K562 (cell line): ENCODE measurements at regions not wholly inside any gene's neighbourhood (a gene's known extent, or its start where the extent isn't known, plus 50 kb on each side); places are given as distances from the start of the nearest gene placed in this dataset.

Experiments
- ATAC-seq: fragments of 200-7000 bp; cut with Tn5 transposase; 3 replicates; pipeline ENCODE4 v1.9.1; 2020; ENCODE audit warnings: moderate library complexity
- BruUV-seq: library from RNA; stranded (reverse); fragments of 400-500 nt; replicated peaks from 2 replicates; lab custom pipeline; 2021; lab: Mats Ljungman, UMichigan
- CTCF ChIA-PET: fragments of 300-600 bp; formaldehyde crosslinking; extraction: SDS; loops from one replicate; lab custom pipeline; 2021; ENCODE audit warnings: low intra/inter-chr PET ratio; lab: Yijun Ruan, JAX
- POLR2A ChIA-PET: fragments of 300-600, 350-650 bp; sonication (Branson Sonifier 250); formaldehyde crosslinking; extraction: SDS; loops from one replicate; lab custom pipeline; 2021; ENCODE audit warnings: antibody characterized with exemption, inconsistent platforms; lab: Yijun Ruan, JAX
- DNase-seq, 4 experiments: peaks; one replicate each; pipeline versions ENCODE4 v3.0.0 to v3.0.0-alpha.2; 2011 to 2018; ENCODE audit warnings: low spot score in 3 of 4, mixed read lengths in 3 of 4; ENCODE audit errors: extremely low read depth in 1 of 4
- FAIRE-seq: peaks from 2 replicates; lab custom pipeline; 2011; peaks lifted over from hg19 to GRCh38; lab: Jason Lieb, UNC
- H2AFZ ChIP-seq: 2 replicates; pipeline ENCODE4 v1.6.0; 2011; ENCODE audit warnings: low read depth, low read length, control low read depth, inconsistent platforms
- H3K27ac ChIP-seq: fragments of 200-600 bp; 3 replicates; pipeline ENCODE4 v1.8.0; 2011; ENCODE audit warnings: low read depth, mild to moderate bottlenecking, control low read depth, inconsistent platforms, low read length, moderate library complexity, mixed read lengths; ENCODE audit errors: extremely low read depth
- H3K27me3 ChIP-seq, 2 experiments: fragments of 300-600 bp in 1 of 2; 2 replicates in 1 of 2; 3 replicates in 1 of 2; pipeline versions ENCODE4 v1.6.0 to v1.8.0; 2011; ENCODE audit warnings: inconsistent platforms in 2 of 2, low read length in 2 of 2, mild to moderate bottlenecking in 1 of 2, mixed read lengths in 1 of 2, moderate library complexity in 1 of 2; ENCODE audit not compliant: control insufficient read depth in 2 of 2, insufficient read depth in 2 of 2
- H3K36me3 ChIP-seq: fragments of 300-600 bp; 3 replicates; pipeline ENCODE4 v1.8.0; 2011; ENCODE audit warnings: mild to moderate bottlenecking, low read length, inconsistent platforms; ENCODE audit not compliant: control insufficient read depth, insufficient read depth
- H3K4me1 ChIP-seq, 2 experiments: fragments of 200-600 bp in 1 of 2; replicated peaks in 1 of 2; 2 replicates in 1 of 2; 3 replicates in 1 of 2; pipeline versions ENCODE4 v1.5.1 to v1.8.0; 2011; ENCODE audit warnings: inconsistent platforms in 2 of 2, low read length in 2 of 2, mild to moderate bottlenecking in 1 of 2, mixed read lengths in 1 of 2, moderate library complexity in 1 of 2; ENCODE audit not compliant: control insufficient read depth in 2 of 2, insufficient read depth in 2 of 2
- H3K4me2 ChIP-seq: 2 replicates; pipeline ENCODE4 v1.6.1; 2011; ENCODE audit warnings: low read length, control low read depth, inconsistent platforms, mixed read lengths; ENCODE audit not compliant: insufficient read depth
- H3K4me3 ChIP-seq: fragments of 200-600 bp; sonication (generic), shearing (Covaris generic); 2 replicates; pipeline ENCODE4 v1.5.1; 2016; ENCODE audit warnings: control low read depth, inconsistent platforms
- H3K79me2 ChIP-seq: fragments of 200-600 bp; 3 replicates; pipeline ENCODE4 v1.8.0; 2011; ENCODE audit warnings: low read length, inconsistent platforms; ENCODE audit not compliant: control insufficient read depth, insufficient read depth
- H3K9ac ChIP-seq, 2 experiments: 2 replicates each; pipeline versions ENCODE4 v1.6.0 to v1.6.1; 2011; ENCODE audit warnings: low read depth in 2 of 2, low read length in 2 of 2, control low read depth in 1 of 2, inconsistent platforms in 1 of 2, mild to moderate bottlenecking in 1 of 2, mixed read lengths in 1 of 2; ENCODE audit not compliant: insufficient read depth in 1 of 2
- H3K9me1 ChIP-seq: one replicate; pipeline ENCODE4 v1.6.0; 2011; ENCODE audit warnings: inconsistent platforms, mild to moderate bottlenecking, low read length, moderate library complexity; ENCODE audit not compliant: control insufficient read depth, insufficient read depth
- H3K9me3 ChIP-seq: replicated peaks from 2 replicates; pipeline ENCODE4 v1.5.1; 2011; ENCODE audit warnings: low read depth, low read length, inconsistent platforms; ENCODE audit not compliant: control insufficient read depth, insufficient read depth
- H4K20me1 ChIP-seq: replicated peaks from 2 replicates; pipeline ENCODE4 v1.6.1; 2011; ENCODE audit warnings: low read length, inconsistent platforms, mixed read lengths; ENCODE audit not compliant: control insufficient read depth, insufficient read depth
- CEBPB ChIP-seq: fragments of 450-650 bp; IDR thresholded peaks from 2 replicates; pipeline ENCODE4 v1.6.1; 2016; ENCODE audit warnings: missing genetic modification characterization, missing compliant biosample characterization
- CEBPZ ChIP-seq: fragments of 150-350 bp; IDR thresholded peaks from 2 replicates; pipeline ENCODE4 v1.6.1; 2014; ENCODE audit warnings: low read depth, mild to moderate bottlenecking, low read length, borderline replicate concordance
- CHD1 ChIP-seq: fragments of 200-600 bp; sonication (generic); IDR thresholded peaks from one replicate; pipeline ENCODE4 v1.6.1; 2012; ENCODE audit warnings: mild to moderate bottlenecking, moderate library complexity, low read length, inconsistent platforms
- GTF3C2 ChIP-seq: IDR thresholded peaks from 3 replicates; pipeline ENCODE4 v1.6.1; 2011; ENCODE audit warnings: borderline replicate concordance, mild to moderate bottlenecking, moderate library complexity; ENCODE audit not compliant: insufficient read length; ENCODE audit errors: extremely low read depth
- HMG20B ChIP-seq: fragments of 250-450 bp; sonication (Bioruptor Pico); IDR thresholded peaks from 2 replicates; pipeline ENCODE4 v1.5.0; 2021; ENCODE audit warnings: mild to moderate bottlenecking
- NFIX ChIP-seq: fragments of 250-450 bp; sonication (Bioruptor Pico); IDR thresholded peaks from 2 replicates; pipeline ENCODE4 v1.4.0; 2020; ENCODE audit warnings: low read depth, mild to moderate bottlenecking, moderate library complexity
- NFXL1 ChIP-seq: fragments of 450-650 bp; formaldehyde crosslinking; IDR thresholded peaks from 2 replicates; pipeline ENCODE4 v1.4.0; 2021; ENCODE audit warnings: mild to moderate bottlenecking
- PML ChIP-seq: IDR thresholded peaks from 2 replicates; pipeline ENCODE4 v1.6.1; 2012; ENCODE audit warnings: low read length, inconsistent platforms
- RUNX1 ChIP-seq: sonication (generic); IDR thresholded peaks from 2 replicates; pipeline ENCODE4 v1.6.1; 2016; ENCODE audit warnings: antibody characterized with exemption, low read depth
- THAP7 ChIP-seq: fragments of 250-450 bp; sonication (Bioruptor Pico); IDR thresholded peaks from 2 replicates; pipeline ENCODE4 v1.5.0; 2021
- ZBTB9 ChIP-seq: fragments of 450-650 bp; formaldehyde crosslinking; IDR thresholded peaks from 2 replicates; pipeline ENCODE4 v1.4.0; 2020; ENCODE audit warnings: mild to moderate bottlenecking, moderate library complexity
- WGBS: fragments of 100-300 bp; shearing (Covaris generic); methylation state at CpG from one replicate; pipeline ENCODE4 v1.1.6; 2016; ENCODE audit warnings: low coverage, mixed read lengths; ENCODE audit not compliant: insufficient coverage; ENCODE audit errors: missing lambda C conversion rate; 5-methylcytosine and 5-hydroxymethylcytosine counted together
- in situ Hi-C: fragments of 300-500 bp; cut with MboI; formaldehyde crosslinking; loops from 4 replicates; pipeline ENCODE4 v1.15.0; 2018; ENCODE audit warnings: inconsistent platforms, mixed read lengths
- intact Hi-C: fragments of 100-400 bp; cut with micrococcal nuclease; formaldehyde crosslinking; loops from 2 replicates; pipeline ENCODE4 v1.14.2; 2022

- no peak for TF ChIP-seq GTF3C2
- TF ChIP-seq NFIX (CRISPR knock-in tag): no peak
- TF ChIP-seq HMG20B (CRISPR knock-in tag): no peak
- no peak for TF ChIP-seq RUNX1
- no peak for TF ChIP-seq ZBTB9
- TF ChIP-seq CHD1: no peak
These were observed 479.9 kb upstream of the EEF2KMT start (continued) for GRCh38 chr16:5577463-5577862.

- FAIRE-seq (no peak), DNase-seq (no peak), ATAC-seq (no peak)
- 6% methylated on average over 3 of the region's 3 CpGs for WGBS
- no peaks in the 10 kb centered on the region for H3K4me1 ChIP-seq
- H3K79me2 ChIP-seq: no peaks in the 10 kb centered on the region
- H3K27ac ChIP-seq: no peak overlapping the region
- no peak overlapping the region for H2AFZ ChIP-seq
- no peaks in the 10 kb centered on the region for H3K9me3 ChIP-seq
- H3K9me1 ChIP-seq: no peaks in the 10 kb centered on the region
- intact Hi-C loops (no loop called here), in situ Hi-C loops (no loop called here)
- no peaks in the 10 kb centered on the region for H3K36me3 ChIP-seq
- H3K27me3 ChIP-seq: peaks cover 0 to 2% of the 10 kb centered on the region in 2 experiments; a peak in 2 of 5 replicates
- CTCF ChIA-PET: no interaction called here
- no peak overlapping the region for H3K9ac ChIP-seq
- no peak overlapping the region for H3K4me3 ChIP-seq
- H3K4me2 ChIP-seq: no peak overlapping the region
- POLR2A ChIA-PET: no interaction called here
- no TSS peak for BruUV-seq
- H4K20me1 ChIP-seq: 0 out of 2 replicates have a peak, but pooled peaks cover 3% of the 10 kb centered on the region
- TF ChIP-seq NFXL1 (no peak), CEBPZ (no peak), THAP7 (CRISPR knock-in tag) (no peak), PML (no peak), CEBPB (no peak)
These were observed 478.2 kb upstream of the EEF2KMT start for GRCh38 chr16:5575646-5576245.
